HEK293 (cell line): ENCODE measurements at regions not wholly inside any gene's neighbourhood (a gene's known extent, or its start where the extent isn't known, plus 50 kb on each side); places are given as distances from the start of the nearest gene placed in this dataset.

Source experiments
- CTCF ChIP-seq: fragments of 450-650 bp; formaldehyde crosslinking; IDR thresholded peaks from 2 replicates; pipeline ENCODE4 v1.5.1; 2016; ENCODE audit warnings: missing biosample characterization, missing genetic modification characterization
- REST ChIP-seq: fragments of 450-650 bp; formaldehyde crosslinking; IDR thresholded peaks from 2 replicates; pipeline ENCODE4 v1.5.1; 2016; ENCODE audit warnings: missing biosample characterization, missing genetic modification characterization
- ZNF558 ChIP-seq: fragments of 450-650 bp; formaldehyde crosslinking; IDR thresholded peaks from 2 replicates; pipeline ENCODE4 v1.5.1; 2016; ENCODE audit warnings: missing biosample characterization, missing genetic modification characterization

- TF ChIP-seq REST (tag by site-specific recombination) (no peak), ZNF558 (no peak), CTCF (tag by site-specific recombination) (no peak)
These were observed 321.6 kb upstream of the TNP1 start for GRCh38 chr2:217181512-217181911.
